ENCODE measurements at regions not wholly inside any gene's neighbourhood (a gene's known extent, or its start where the extent isn't known, plus 50 kb on each side); places are given as distances from the start of the nearest gene placed in this dataset.

GRCh38 chr4:24192018-24192641 lies 302.3 kb upstream of the PPARGC1A start:
- intact Hi-C loops (cut with DNase I; ENCODE audit: low total_unique reads), result no loop called here
- H3K9me3 ChIP-seq, result no peaks in the 10 kb centered on the region
- WGBS, 2 donors, result 79 to 82% methylated on average over 6 of the region's 6 CpGs
- DNase-seq, result no peak
- TF ChIP-seq CTCF (IDR thresholded peaks at IDR 0.05) (no peak), POLR2A (IDR thresholded peaks at IDR 0.05) (no peak)
- H3K36me3 ChIP-seq (ENCODE audit: low read depth, missing control alignments), result no peaks in the 10 kb centered on the region
- H3K27me3 ChIP-seq, result no peaks in the 10 kb centered on the region
- H3K27ac ChIP-seq, result no peak overlapping the region
- H3K4me1 ChIP-seq, result no peaks in the 10 kb centered on the region
- no peak overlapping the region for H3K4me3 ChIP-seq

- H3K9me3 ChIP-seq, result no peaks in the 10 kb centered on the region
- no peak for TF ChIP-seq POLR2A (IDR thresholded peaks at IDR 0.05)
- H3K27ac ChIP-seq, result no peak overlapping the region
- intact Hi-C loops (cut with DNase I; ENCODE audit: low total_unique reads), result no loop called here
- WGBS, 2 donors, result 83 to 88% methylated on average over 13 of the region's 13 CpGs
- DNase-seq, result no peak
- H3K27me3 ChIP-seq, result no peaks in the 10 kb centered on the region
- H3K4me1 ChIP-seq, result no peaks in the 10 kb centered on the region
- no peaks in the 10 kb centered on the region for H3K36me3 ChIP-seq (ENCODE audit: low read depth, missing control alignments)
- no peak overlapping the region for H3K4me3 ChIP-seq
Observed at GRCh38 chr4:24190761-24191695, 301.2 kb upstream of the PPARGC1A start.

GRCh38 chr4:24188459-24188858 lies 298.6 kb upstream of the PPARGC1A start:
- Histone ChIP-seq H3K4me1 (no peaks in the 10 kb centered on the region), H3K27ac (no peak overlapping the region), H3K9me3 (no peaks in the 10 kb centered on the region), H3K36me3 (ENCODE audit: low read depth, missing control alignments) (no peaks in the 10 kb centered on the region), H3K27me3 (no peaks in the 10 kb centered on the region), H3K4me3 (no peak overlapping the region)
- intact Hi-C loops (cut with DNase I; ENCODE audit: low total_unique reads), result no loop called here
- DNase-seq, result no peak
- TF ChIP-seq CTCF (IDR thresholded peaks at IDR 0.05) (no peak), POLR2A (IDR thresholded peaks at IDR 0.05) (no peak)
- WGBS, 2 donors, result 83 to 85% methylated on average over 1 of the region's 1 CpG

GRCh38 chr4:24186466-24186865 lies 296.6 kb upstream of the PPARGC1A start:
- H3K4me3 ChIP-seq, result no peak overlapping the region
- no peaks in the 10 kb centered on the region for H3K36me3 ChIP-seq (ENCODE audit: low read depth, missing control alignments)
- H3K4me1 ChIP-seq, result no peaks in the 10 kb centered on the region
- no peak overlapping the region for H3K27ac ChIP-seq
- TF ChIP-seq CTCF (IDR thresholded peaks at IDR 0.05), result no peak
- intact Hi-C loops (cut with DNase I; ENCODE audit: low total_unique reads), result no loop called here
- WGBS, 2 donors, result 89 to 99% methylated on average over 5 of the region's 5 CpGs
- DNase-seq, result no peak
- no peaks in the 10 kb centered on the region for H3K27me3 ChIP-seq
- H3K9me3 ChIP-seq, result no peaks in the 10 kb centered on the region

GRCh38 chr4:24181005-24181404 lies 291.2 kb upstream of the PPARGC1A start:
- TF ChIP-seq CTCF (IDR thresholded peaks at IDR 0.05) (no peak), POLR2A (IDR thresholded peaks at IDR 0.05) (no peak)
- Histone ChIP-seq H3K27me3 (no peaks in the 10 kb centered on the region), H3K36me3 (ENCODE audit: low read depth, missing control alignments) (no peaks in the 10 kb centered on the region), H3K9me3 (no peaks in the 10 kb centered on the region), H3K27ac (no peak overlapping the region), H3K4me3 (no peak overlapping the region), H3K4me1 (no peaks in the 10 kb centered on the region)
- 92 to 98% methylated on average over 2 of the region's 2 CpGs for WGBS, 2 donors
- DNase-seq, result no peak
- intact Hi-C loops (cut with DNase I; ENCODE audit: low total_unique reads), result no loop called here
